NOMO-1 treated with dmso at 0.1 percent for 144 hours (cell line): ENCODE measurements at regions not wholly inside any gene's neighbourhood (a gene's known extent, or its start where the extent isn't known, plus 50 kb on each side); places are given as distances from the start of the nearest gene placed in this dataset.
"Not testable (repeated sequence)": the region's sequence is repeated elsewhere in the genome, so short reads cannot be mapped to it uniquely, and the experiment has no call there.

Experiments used
- DNase-seq: peaks from one replicate; lab custom pipeline; 2025; ENCODE audit not compliant: unreplicated experiment; lab: John Stamatoyannopoulos, UW

DNA sequence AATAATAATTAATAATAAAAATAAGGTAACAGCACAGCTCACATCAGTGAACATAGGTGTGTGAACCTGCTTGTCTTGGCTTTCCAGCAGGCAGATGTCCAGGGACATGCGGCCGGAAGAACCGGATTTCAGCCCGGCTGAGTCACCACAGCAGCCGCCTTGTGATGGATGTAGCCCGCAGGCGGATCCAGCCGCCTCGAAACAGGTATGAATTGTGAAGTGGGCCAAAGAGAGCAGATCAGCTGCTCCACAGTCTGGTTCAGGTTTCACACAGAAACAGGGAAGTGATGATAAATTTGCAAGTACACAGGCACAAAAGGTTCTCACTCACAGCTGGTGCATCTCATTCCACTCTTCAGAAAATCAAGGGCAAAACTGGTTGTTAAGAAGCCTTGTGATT, 55.1 kb downstream of the ID4 start:
- DNase-seq = no peak

- DNase-seq = no peak
Observed at GRCh38 chr6:19895866-19896692, 58.9 kb downstream of the ID4 start.

GRCh38 chr6:19896693-19897010, 59.5 kb downstream of the ID4 start:
- DNase-seq = no peak

DNA sequence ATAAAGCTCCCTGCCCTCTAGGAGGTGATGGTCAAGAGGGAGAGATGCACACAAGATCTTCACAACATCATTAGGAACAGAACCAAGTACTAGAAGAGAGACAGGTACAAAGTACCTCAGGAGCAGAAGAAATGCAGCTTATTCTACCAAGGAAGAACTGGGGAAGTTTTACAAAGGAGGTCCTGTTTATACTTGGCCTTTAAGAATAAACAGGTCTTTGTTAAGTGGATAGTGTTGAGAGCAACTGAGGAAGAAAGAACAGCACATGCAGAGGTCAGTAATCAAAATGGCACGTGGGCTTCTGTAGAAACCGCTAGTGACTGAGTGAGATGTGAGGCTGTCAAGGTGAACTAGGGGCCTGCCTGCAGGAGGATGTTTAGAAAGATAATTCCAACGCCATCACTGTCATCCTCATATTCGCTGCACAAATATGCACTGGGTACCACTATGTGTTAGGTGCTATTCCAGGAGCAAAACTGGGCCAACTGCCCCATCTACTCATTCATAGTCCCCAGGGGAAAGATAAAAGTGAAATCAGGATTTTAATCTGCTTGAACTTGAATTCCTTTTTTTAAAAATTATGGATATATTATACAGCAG, 61.1 kb downstream of the ID4 start:
- DNase-seq = no peak

- no peak for DNase-seq
Observed at GRCh38 chr6:19902201-19902600, 65.0 kb downstream of the ID4 start.

GRCh38 chr6:19904408-19904807, 67.2 kb downstream of the ID4 start:
- DNase-seq = not testable (repeated sequence)

DNA sequence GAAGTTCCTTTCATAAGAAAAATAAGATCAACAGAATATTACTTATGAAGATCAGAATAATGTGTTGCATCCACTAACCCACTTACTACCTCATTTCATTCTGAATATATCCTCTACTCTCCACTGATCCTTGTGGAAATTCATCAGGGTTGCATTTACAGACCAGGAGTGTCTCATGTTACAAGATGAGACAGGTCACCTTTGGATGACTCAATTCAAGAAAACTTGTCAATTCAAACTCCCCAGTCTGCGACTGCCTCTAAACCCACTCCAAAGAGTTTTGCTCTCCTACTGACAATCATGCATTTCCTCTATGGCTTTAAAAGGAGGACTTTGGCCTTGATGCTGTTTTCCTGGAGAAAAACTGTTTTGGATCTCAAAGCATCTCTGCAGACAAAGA, 68.4 kb downstream of the ID4 start:
- DNase-seq = no peak

DNA sequence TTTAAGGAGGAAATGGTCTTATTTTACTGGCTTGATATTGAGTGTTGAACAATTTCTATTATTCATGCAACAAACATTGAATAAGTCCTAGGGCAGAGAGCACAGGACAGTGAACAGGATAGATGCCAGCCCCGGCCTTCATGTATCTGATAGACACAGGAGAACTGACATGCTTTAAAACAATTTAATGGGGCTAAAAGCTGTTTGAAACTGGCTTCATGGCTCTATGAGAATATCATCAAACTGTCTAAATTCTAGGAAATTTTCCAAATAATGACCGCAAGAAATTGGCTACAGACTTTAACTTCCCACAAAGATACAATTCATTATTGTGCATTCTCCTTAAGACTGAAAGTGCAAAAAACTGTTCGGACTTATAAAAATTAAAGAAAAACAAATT, 69.0 kb downstream of the ID4 start:
- DNase-seq = no peak

- DNase-seq = no peak
Observed at GRCh38 chr6:19911223-19911622, 74.1 kb downstream of the ID4 start.

GRCh38 chr6:19918436-19918835, 81.3 kb downstream of the ID4 start:
- DNase-seq = no peak

- no peak for DNase-seq
Observed at GRCh38 chr6:19921786-19922185, 84.6 kb downstream of the ID4 start.

GRCh38 chr6:19925533-19925932, 88.4 kb downstream of the ID4 start:
- no peak for DNase-seq

DNA sequence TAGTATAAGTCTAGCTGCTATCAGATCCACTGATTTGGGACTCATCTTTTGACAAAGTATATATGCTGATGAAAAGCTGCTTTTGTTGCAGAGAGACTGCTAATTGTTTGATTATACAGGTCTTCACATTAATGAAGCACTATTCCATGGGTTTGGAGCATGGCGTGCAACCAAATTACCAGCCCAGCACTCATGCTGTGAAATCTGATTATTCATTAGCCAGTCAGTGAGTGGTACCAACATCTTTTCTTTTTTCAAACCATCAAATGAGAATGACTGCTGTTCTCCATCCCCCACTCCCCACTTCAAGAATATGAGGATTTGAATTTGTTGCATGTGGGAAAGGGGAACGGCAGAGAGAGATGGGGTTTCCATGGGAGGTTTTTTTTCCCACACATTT, 91.3 kb downstream of the ID4 start:
- DNase-seq = no peak

DNA sequence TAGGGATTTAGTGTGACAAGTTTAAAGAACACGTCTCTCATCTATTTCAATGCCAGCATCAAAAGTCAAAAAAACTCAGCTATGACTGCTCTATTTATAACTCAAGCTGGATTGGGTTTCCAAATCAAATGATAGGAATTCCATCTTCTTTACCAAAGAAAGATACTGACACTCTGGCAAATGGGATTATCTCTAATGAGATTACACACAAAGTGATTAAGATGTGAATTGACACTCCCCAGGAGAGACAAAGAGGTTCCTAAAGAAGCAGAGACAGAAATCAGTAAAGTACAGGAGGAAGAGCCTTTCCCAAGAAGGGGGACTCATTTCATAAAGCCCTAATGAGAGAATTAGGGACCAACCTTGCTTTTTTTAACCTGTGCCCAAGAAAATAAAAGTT, 92.1 kb downstream of the ID4 start:
- DNase-seq = no peak

GRCh38 chr6:19934996-19935591, 97.9 kb downstream of the ID4 start:
- DNase-seq = no peak

DNA sequence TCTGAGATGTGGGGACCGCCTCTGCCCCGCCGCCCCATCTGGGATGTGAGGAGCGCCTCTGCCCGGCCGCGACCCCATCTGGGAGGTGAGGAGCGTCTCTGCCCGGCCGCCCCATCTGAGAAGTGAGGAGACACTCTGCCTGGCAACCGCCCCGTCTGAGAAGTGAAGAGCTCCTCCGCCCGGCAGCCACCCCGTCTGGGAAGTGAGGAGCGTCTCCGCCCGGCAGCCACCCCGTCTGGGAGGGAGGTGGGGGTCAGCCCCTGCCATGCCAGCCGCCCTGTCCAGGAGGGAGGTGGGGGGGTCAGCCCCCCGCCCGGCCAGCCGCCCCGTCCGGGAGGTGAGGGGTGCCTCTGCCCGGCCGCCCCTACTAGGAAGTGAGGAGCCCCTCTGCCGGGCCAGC, 102.2 kb downstream of the ID4 start:
- DNase-seq = not testable (repeated sequence)

- DNase-seq = not testable (repeated sequence)
Observed at GRCh38 chr6:19939926-19940325, 102.8 kb downstream of the ID4 start.

DNA sequence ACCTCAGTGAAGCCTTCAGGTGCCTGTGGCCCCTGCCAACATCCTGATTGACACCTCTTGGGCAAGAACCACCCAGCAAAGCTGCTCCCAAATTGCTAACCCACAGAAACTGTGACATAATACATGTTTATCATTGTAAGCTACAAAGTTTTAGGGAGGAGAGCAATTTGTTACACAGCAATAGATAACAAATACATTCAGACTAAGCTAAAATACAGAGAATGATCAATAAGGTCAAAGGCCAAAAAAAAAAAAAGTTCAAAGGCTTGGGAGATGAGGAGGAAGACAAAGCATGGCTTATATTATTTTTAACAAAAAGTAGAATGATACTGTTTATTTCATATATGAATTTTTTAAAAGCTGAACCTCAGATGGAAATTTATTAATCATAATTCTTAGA, 105.9 kb downstream of the ID4 start:
- DNase-seq = no peak

- no peak for DNase-seq
Observed at GRCh38 chr6:19945843-19946358, 108.7 kb downstream of the ID4 start.

DNA sequence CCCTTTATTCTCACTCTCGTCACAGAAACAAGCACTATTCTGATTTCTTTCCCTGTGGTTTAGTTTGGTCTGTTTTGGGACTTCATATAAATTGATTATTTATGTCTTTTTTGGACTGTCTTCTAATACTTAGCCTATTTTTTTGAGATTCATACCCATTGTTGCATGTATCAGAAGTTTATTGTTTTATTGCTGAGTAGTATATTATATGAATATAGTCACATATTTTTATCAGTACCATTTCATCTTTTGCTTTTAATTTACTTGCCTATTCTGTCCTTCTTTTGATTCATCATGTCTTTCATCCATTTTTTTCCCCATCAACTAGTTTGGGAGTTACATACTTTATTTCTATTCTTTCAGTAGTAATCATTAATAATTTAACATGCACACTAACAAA, 112.0 kb downstream of the ID4 start:
- DNase-seq = no peak

DNA sequence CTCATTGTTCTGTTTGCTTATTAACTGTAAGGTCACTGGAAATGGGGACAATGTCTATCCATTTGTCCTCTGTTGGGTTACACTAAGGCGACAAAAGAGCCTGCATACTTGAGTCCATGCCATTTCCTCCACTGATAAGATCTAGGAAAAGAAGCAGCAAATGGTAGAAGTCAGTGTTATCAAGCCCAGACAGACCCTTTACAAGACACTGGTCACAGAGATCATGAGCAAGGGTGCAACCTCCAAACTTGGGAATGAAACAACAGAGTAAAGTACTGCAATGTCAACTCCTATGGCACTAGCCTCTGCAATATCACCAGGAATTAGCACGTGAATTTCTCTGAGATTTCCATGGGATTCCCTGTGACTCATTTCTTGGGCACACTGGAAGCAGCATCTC, 126.9 kb downstream of the ID4 start:
- DNase-seq = no peak

GRCh38 chr6:19968201-19968600, 131.0 kb downstream of the ID4 start:
- DNase-seq = no peak
